Urothelium cell line (cell line): ENCODE measurements at regions not wholly inside any gene's neighbourhood (a gene's known extent, or its start where the extent isn't known, plus 50 kb on each side); places are given as distances from the start of the nearest gene placed in this dataset.
"Not testable (repeated sequence)": the region's sequence is repeated elsewhere in the genome, so short reads cannot be mapped to it uniquely, and the experiment has no call there.

Experiments used
- DNase-seq: peaks from one replicate; pipeline ENCODE4 v3.0.0; 2011; ENCODE audit warnings: low spot score, mixed read lengths
- FAIRE-seq: peaks from 2 replicates; lab custom pipeline; 2011; peaks lifted over from hg19 to GRCh38; lab: Jason Lieb, UNC

- DNase-seq (no peak), FAIRE-seq (peak; percentile 55)
Observed at GRCh38 chr11:81345609-81346008, 1388.1 kb downstream of the FAM181B start.

DNA sequence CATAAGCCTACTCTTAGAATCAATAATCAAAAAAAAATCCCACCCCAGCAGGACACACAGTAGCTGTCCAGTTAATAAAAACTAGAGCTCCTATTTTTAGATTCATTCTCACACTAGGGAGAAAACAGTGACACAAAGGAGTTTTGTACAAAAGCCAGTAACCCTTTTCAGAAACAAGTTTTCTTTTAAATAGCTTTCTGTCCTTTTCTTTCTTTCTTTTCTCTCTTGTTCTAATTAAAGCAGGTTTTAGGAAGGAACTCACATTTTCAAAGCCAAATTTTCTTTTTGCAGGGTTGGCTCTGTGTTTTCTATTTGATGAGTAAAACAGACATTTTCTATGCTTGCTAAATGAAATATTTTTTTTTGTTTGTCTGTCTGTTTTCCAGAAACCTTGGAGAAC, 1390.7 kb downstream of the FAM181B start:
- FAIRE-seq (no peak), DNase-seq (no peak)

DNA sequence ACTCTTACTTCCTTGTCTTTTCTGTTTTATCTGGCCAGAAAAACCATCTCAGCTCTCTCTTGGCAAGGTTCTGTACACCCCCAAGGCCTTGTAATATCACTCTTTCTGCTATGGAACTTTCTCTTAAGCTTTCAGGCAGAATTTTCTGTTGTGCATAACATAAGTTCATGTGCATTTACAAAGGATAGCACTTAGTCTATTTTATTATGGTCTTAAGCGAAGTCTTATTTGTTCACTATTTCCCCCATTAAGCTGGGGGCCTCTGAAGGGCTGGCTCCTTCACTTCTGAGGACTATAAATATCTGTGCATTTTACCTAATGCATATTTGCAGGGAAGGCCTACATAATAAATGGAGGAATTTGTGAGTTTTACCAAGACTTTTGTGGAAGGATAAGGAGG, 1393.4 kb downstream of the FAM181B start:
- no peak for FAIRE-seq
- no peak for DNase-seq

DNA sequence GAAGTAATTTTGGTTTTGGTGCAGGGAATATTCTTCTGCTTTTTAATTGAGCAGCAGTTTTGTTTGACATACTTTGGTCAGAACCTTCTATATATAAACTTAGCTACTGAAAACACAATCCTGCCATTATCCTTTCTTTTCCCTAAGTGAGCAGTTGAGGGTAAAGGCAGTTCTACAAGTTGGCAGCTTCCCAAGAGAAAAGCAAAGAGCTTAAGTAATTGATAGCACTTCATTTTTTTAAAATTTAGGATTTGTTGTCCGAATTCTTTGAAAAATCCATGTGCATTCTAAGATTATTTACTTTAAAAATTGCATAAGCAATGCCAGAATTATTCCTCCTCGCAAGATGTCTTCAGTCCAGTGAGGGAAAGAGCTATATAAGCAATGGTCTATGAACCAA, 1394.1 kb downstream of the FAM181B start:
- FAIRE-seq = no peak

GRCh38 chr11:81337756-81338155, 1395.9 kb downstream of the FAM181B start:
- DNase-seq (no peak), FAIRE-seq (no peak)

More for the DNA sequence above, 1394.1 kb downstream of the FAM181B start:
- DNase-seq = no peak

- FAIRE-seq (no peak), DNase-seq (no peak)
Observed at GRCh38 chr11:81332276-81332675, 1401.4 kb downstream of the FAM181B start.

DNA sequence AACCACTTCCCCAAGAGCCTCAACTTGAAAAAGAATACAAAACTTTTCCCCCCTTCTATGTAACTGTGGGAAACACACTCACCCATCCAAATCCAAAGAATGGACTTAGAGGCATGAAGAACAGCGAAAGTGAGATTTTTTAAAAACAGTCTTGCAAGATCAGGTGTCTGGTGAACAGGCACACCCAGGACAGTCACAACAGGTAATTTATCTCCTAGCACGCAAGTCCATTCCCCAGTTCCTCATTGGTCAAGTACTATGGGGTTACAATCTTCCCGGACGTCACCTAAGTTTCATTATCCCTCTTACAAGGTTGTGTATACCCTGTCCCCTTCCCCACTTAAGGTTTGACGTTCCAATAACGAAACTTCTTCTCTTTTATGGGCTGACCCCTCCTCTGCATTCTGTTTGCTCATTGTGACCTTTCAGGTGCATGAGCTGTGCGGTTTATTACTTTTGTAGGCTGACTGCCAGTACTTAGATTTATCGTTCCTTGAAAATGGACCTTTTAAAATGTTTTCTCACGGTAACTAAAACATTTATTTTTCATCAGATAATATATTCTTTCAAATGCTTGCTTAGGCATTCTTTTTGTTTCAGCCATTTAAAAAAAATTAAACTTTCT, 1401.9 kb downstream of the FAM181B start:
- no peak for FAIRE-seq

DNA sequence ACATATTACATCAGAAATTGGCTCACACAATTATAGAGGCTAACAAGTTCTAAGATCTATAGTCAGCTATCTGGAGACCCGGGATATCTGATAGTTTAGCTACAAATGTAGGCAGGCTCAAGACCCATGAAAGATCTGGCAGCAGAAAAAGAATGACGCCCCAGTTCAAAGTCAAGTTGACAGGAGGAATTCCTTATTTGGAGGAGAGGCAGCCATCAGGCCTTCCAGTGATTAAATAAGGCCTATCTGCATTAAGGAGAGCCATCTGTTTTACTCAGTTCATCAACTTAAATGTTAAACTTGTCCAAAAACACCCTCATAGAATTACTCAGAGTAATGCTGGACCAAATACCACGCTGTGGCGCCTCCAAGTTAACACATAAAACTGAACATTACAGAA, 1402.6 kb downstream of the FAM181B start:
- no peak for DNase-seq
- FAIRE-seq = no peak

More for the DNA sequence above, 1401.9 kb downstream of the FAM181B start:
- DNase-seq = no peak

- no peak for DNase-seq
- no peak for FAIRE-seq
Observed at GRCh38 chr11:81303038-81303664, 1430.5 kb downstream of the FAM181B start.

- no peak for FAIRE-seq
- DNase-seq = no peak
Observed at GRCh38 chr11:81301166-81301830, 1432.4 kb downstream of the FAM181B start.

DNA sequence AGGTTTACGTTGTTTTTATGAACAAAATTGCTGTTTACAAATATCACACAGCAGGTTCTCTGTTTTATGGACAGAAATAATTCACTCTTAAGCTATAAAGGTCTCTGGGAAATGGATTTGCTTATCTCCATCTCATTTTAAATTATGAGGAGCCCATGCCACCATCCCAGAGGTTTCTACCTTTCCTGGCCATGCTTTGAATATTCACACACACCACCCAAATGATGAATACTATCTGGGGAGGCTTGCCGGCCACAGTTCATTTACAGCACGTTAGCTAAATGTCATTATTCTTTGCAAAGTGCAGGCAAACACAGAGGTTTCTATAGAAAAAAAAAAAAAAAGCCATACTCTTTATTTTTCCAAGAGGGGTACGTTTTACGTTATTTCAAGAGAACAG, 1446.7 kb downstream of the FAM181B start:
- FAIRE-seq = no peak
- no peak for DNase-seq

DNA sequence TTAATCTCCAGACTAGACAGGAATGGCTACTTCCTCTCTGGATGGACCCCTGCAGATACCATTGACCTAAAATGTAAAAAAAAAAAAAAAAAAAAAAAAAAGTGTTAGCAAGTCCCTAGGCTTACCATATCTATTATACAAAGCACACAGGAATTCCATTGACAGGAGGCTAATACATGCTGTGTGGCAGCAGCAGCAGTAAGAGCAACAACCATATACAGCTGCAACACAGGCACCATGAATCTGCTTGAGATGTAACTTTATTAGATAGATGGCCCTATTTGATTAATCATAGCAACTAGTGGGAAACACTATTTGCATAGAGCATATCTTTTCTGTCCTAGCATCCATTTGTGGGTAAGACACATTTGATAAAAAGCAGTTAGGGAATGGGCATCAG, 1447.1 kb downstream of the FAM181B start:
- FAIRE-seq = no peak
- no peak for DNase-seq

- not testable (repeated sequence) for FAIRE-seq, DNase-seq
Observed at GRCh38 chr11:81280228-81280627, 1453.4 kb downstream of the FAM181B start.

GRCh38 chr11:81278991-81279390, 1454.7 kb downstream of the FAM181B start:
- no peak for DNase-seq
- FAIRE-seq = no peak

GRCh38 chr11:81270686-81271085, 1463.0 kb downstream of the FAM181B start:
- DNase-seq = no peak
- FAIRE-seq = no peak

DNA sequence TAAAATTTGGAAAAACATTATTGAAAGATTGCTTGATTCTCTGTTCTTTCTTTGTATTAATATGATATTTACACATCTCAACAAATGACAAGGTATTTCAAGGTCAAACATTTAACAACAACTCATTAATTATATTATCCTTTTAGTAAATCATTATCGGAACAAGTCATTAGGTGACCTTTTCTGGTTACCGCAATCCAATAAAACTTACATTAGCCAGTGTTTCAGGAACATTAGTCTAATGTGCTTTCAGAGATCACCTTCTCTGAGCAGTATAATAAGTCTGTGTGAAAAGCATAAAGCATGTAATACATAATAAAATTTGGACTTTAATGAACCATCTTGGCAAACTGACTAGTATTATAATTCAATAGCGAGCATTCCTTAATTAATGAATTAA, 1466.4 kb downstream of the FAM181B start:
- DNase-seq (no peak), FAIRE-seq (no peak)

- no peak for FAIRE-seq
Observed at GRCh38 chr11:81259471-81259870, 1474.2 kb downstream of the FAM181B start.

DNA sequence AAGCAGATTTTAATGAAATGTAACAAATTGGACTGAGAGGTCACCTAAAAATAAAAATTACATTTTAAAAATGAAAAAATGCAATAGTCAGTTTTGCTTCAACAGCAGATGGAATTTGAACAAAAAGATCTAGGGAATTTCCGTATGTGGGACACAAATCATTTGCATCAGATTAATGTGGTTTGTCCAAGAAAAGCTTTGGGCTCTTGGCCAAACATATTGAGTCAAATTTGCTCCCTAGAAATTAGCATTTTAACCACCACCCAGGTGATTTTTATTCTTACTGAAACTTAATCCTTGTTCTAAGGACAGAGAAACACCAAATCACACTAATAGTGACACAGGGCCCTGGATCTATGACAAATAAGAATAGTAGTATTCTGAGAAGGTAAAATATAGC, 1477.8 kb downstream of the FAM181B start:
- FAIRE-seq (no peak), DNase-seq (no peak)

More at GRCh38 chr11:81259471-81259870, 1474.2 kb downstream of the FAM181B start:
- no peak for DNase-seq

DNA sequence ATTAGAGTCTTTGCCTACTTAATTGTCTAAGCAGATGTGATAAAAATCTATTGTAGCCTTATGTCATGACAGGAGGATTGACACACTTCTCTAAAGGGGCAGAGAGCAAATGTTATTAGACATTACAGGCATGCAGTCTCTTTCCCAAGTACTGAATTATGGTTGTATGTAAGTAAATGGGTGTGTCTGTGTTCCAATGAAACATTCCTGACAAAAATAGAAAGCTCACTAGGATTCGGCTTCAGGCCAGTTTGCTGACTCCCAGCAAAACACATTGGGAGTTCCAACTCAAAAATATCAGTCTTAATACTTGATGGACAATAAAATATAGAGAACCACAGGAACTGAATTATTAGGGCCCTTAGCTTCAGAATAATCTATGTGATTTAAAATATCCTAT, 1480.4 kb downstream of the FAM181B start:
- FAIRE-seq = no peak
- no peak for DNase-seq

DNA sequence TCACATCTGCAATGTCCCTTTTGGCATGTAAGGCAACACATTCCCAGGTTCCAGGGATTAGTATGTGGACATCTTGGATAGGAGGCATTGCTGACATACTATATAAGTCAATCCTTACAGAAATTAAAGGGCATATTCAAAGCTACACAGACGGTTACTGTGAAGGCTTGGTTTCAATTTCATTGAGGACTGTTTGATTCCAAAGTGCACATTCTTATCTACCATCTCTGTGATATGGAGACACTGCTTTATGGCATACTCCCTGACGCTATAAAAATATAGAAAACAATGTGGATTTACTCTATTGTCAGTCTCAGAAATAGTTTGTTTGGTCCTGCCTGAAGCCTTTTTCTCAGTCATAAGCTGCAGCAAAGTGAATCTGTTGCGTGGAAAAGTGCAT, 1486.7 kb downstream of the FAM181B start:
- no peak for DNase-seq
- no peak for FAIRE-seq

GRCh38 chr11:81245791-81246190, 1487.9 kb downstream of the FAM181B start:
- no peak for FAIRE-seq
- no peak for DNase-seq

DNA sequence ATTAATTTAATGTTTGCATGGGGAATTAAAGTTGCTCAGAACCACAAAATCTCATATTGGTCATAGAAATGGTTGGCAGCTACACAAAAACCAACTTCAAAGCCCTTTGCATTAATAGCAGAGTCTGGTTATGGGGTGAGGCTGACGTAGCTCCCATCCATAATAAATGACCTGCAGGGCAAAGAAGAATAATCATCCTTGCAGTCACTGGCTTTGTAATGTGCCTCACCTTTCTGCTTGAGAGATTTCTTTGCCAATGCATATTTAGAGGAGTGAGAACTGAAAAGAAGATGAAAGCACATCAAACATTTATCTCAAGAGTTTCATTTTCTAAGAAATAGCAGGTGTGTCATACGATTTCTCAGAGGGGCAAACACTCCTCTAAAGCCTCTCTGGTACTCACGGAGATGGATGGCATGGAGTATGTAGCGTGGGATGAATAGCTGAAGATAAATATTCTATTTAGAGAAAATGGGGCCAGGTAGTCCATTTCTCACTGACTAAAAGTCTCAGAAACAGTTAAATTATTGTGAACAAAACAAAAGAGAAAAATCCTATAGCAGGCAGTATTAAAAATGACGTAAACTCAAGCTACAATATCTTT, 1491.9 kb downstream of the FAM181B start:
- no peak for FAIRE-seq

More for the DNA sequence above, 1491.9 kb downstream of the FAM181B start:
- no peak for DNase-seq
